DOHH2 (cell line): ENCODE measurements at regions not wholly inside any gene's neighbourhood (a gene's known extent, or its start where the extent isn't known, plus 50 kb on each side); places are given as distances from the start of the nearest gene placed in this dataset.

Experiments
- CTCF ChIP-seq: fragments of 200-600 bp; sonication (generic); IDR thresholded peaks from one replicate; pipeline ENCODE4 v1.5.1; 2014; ENCODE audit warnings: antibody characterized with exemption, mild to moderate bottlenecking, low read depth, low read length; ENCODE audit not compliant: poor library complexity, severe bottlenecking
- EZH2phosphoT487 ChIP-seq: fragments of 200-600 bp; sonication (generic); IDR thresholded peaks from 2 replicates; pipeline ENCODE4 v1.6.1; 2017; ENCODE audit warnings: borderline replicate concordance, mild to moderate bottlenecking, antibody characterized with exemption, low read length, moderate library complexity, mixed read lengths

DNA sequence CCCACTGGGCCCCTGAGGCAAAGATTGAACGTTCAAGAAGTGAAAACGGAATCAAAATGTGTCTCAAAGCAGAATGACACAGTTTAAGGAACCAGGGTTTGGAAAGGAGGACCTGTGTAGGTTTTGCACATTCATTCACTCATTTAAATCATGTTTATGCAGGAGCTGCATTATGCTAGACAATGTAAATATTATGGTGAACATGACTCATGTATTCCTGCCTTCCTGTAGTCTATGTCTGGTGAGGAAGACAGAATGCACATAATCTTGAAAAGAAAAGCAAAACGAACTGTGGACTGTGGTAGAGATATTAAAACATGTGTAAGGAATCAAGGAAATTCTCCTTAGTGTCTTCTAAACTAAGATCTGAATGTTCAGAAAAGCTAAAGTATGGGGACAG lies 311.8 kb upstream of the SMIM31 start:
- no peak for TF ChIP-seq CTCF
- TF ChIP-seq EZH2phosphoT487, result no peak
